Myocyte (in vitro differentiated cells): ENCODE measurements at regions not wholly inside any gene's neighbourhood (a gene's known extent, or its start where the extent isn't known, plus 50 kb on each side); places are given as distances from the start of the nearest gene placed in this dataset.
A peak's percentile ranks its signal among the peaks of the same experiment; 100 is the strongest.
"Not testable (repeated sequence)": the region's sequence is repeated elsewhere in the genome, so short reads cannot be mapped to it uniquely, and the experiment has no call there.

Experiments used
- DNase-seq: peaks from one replicate; pipeline ENCODE4 v3.0.0-alpha.2; 2012; ENCODE audit warnings: low read depth

GRCh38 chr10:9183197-9183880 lies 1128.9 kb downstream of the GATA3 start:
- DNase-seq = not testable (repeated sequence)

GRCh38 chr10:9188022-9188810 lies 1133.7 kb downstream of the GATA3 start:
- DNase-seq = no peak

- DNase-seq = no peak
These were observed 1135.0 kb downstream of the GATA3 start for GRCh38 chr10:9189448-9189847.

GRCh38 chr10:9193120-9193519 lies 1138.6 kb downstream of the GATA3 start:
- DNase-seq = no peak

GRCh38 chr10:9195385-9195784 lies 1140.9 kb downstream of the GATA3 start:
- no peak for DNase-seq

GRCh38 chr10:9198611-9199010 lies 1144.1 kb downstream of the GATA3 start:
- DNase-seq = no peak

GRCh38 chr10:9205558-9205957 lies 1151.1 kb downstream of the GATA3 start:
- no peak for DNase-seq

- peak; percentile 68 for DNase-seq
These were observed 1154.8 kb downstream of the GATA3 start for GRCh38 chr10:9209105-9209798.

GRCh38 chr10:9211228-9211627 lies 1156.7 kb downstream of the GATA3 start:
- peak; percentile 10 for DNase-seq

GRCh38 chr10:9214618-9215017 lies 1160.1 kb downstream of the GATA3 start:
- no peak for DNase-seq

- no peak for DNase-seq
These were observed 1160.6 kb downstream of the GATA3 start for GRCh38 chr10:9215121-9215520.

GRCh38 chr10:9219860-9220259 lies 1165.4 kb downstream of the GATA3 start:
- DNase-seq = no peak

GRCh38 chr10:9222917-9223316 lies 1168.4 kb downstream of the GATA3 start:
- peak; percentile 37 for DNase-seq

- DNase-seq = no peak
These were observed 1173.3 kb downstream of the GATA3 start for GRCh38 chr10:9227679-9228365.

- DNase-seq = no peak
These were observed 1174.3 kb downstream of the GATA3 start for GRCh38 chr10:9228771-9229170.

GRCh38 chr10:9229702-9230244 lies 1175.3 kb downstream of the GATA3 start:
- no peak for DNase-seq

GRCh38 chr10:9230625-9231024 lies 1176.1 kb downstream of the GATA3 start:
- no peak for DNase-seq

GRCh38 chr10:9234191-9234590 lies 1179.7 kb downstream of the GATA3 start:
- DNase-seq = no peak

GRCh38 chr10:9238041-9238440 lies 1183.6 kb downstream of the GATA3 start:
- DNase-seq = no peak

- DNase-seq = no peak
These were observed 1184.8 kb downstream of the GATA3 start for GRCh38 chr10:9239298-9239697.

- DNase-seq = peak; percentile 33
These were observed 1189.5 kb downstream of the GATA3 start for GRCh38 chr10:9243941-9244411.
